K562 (cell line): ENCODE measurements at regions not wholly inside any gene's neighbourhood (a gene's known extent, or its start where the extent isn't known, plus 50 kb on each side); places are given as distances from the start of the nearest gene placed in this dataset.

ENCODE experiments used
- ETV1 ChIP-seq: fragments of 450-650 bp; conservative IDR thresholded peaks from 2 replicates; pipeline ENCODE4 v1.6.1; 2016; ENCODE audit warnings: missing genetic modification characterization, control low read depth, low read depth, missing compliant biosample characterization
- FOS ChIP-seq: IDR thresholded peaks from 3 replicates; pipeline ENCODE4 v1.6.1; 2011; ENCODE audit not compliant: insufficient read length; ENCODE audit errors: extremely low read depth
- FOSL1 ChIP-seq: fragments of 200-800 bp; sonication (Bioruptor generic); conservative IDR thresholded peaks from 2 replicates; pipeline ENCODE4 v1.6.1; 2016; ENCODE audit warnings: missing genetic modification characterization, missing compliant biosample characterization
- GABPA ChIP-seq: fragments of 200-800 bp; sonication (Bioruptor generic); conservative IDR thresholded peaks from 2 replicates; pipeline ENCODE4 v1.6.1; 2016; ENCODE audit warnings: low read depth, missing genetic modification characterization, missing compliant biosample characterization
- HMBOX1 ChIP-seq: sonication (generic); IDR thresholded peaks from 2 replicates; pipeline ENCODE4 v1.6.1; 2016
- MAFG ChIP-seq: fragments of 450-650 bp; conservative IDR thresholded peaks from 2 replicates; pipeline ENCODE4 v1.6.1; 2016; ENCODE audit warnings: missing genetic modification characterization, missing compliant biosample characterization
- MBD2 ChIP-seq: sonication (generic); IDR thresholded peaks from 2 replicates; pipeline ENCODE4 v1.6.1; 2016; ENCODE audit warnings: low read depth, borderline replicate concordance
- NUFIP1 ChIP-seq: fragments of 450-650 bp; IDR thresholded peaks from 2 replicates; pipeline ENCODE4 v1.6.1; 2018; ENCODE audit not compliant: partially characterized antibody
- PML ChIP-seq: IDR thresholded peaks from 2 replicates; pipeline ENCODE4 v1.6.1; 2012; ENCODE audit warnings: low read length, inconsistent platforms
- PTTG1 ChIP-seq: fragments of 450-650 bp; IDR thresholded peaks from 2 replicates; pipeline ENCODE4 v1.6.1; 2016; ENCODE audit warnings: low read depth, mild to moderate bottlenecking, missing genetic modification characterization, missing compliant biosample characterization
- RFX1 ChIP-seq: fragments of 450-650 bp; IDR thresholded peaks from 2 replicates; pipeline ENCODE4 v1.6.1; 2016; ENCODE audit warnings: mild to moderate bottlenecking, moderate library complexity
- TGIF2 ChIP-seq: sonication (generic); formaldehyde crosslinking; IDR thresholded peaks from 2 replicates; pipeline ENCODE4 v1.8.1; 2022; ENCODE audit warnings: mild to moderate bottlenecking, missing genetic modification reagents, moderate library complexity
- ZNF316 ChIP-seq: fragments of 450-650 bp; IDR thresholded peaks from 2 replicates; pipeline ENCODE4 v1.6.1; 2016
- ZNF583 ChIP-seq: fragments of 250-450 bp; sonication (Bioruptor Pico); IDR thresholded peaks from 2 replicates; pipeline ENCODE4 v1.4.0; 2020
- ZNF766 ChIP-seq: fragments of 200-800 bp; sonication (Bioruptor generic); conservative IDR thresholded peaks from 2 replicates; pipeline ENCODE4 v1.6.1; 2016; ENCODE audit warnings: missing genetic modification characterization, missing compliant biosample characterization

- TF ChIP-seq HMBOX1 (peak; percentile 78), GABPA (tag) (peak; percentile 47), MBD2 (no peak), FOS (no peak), MAFG (tag) (peak; percentile 45; the same call in 1 of the 2 replicates), PML (no peak), NUFIP1 (no peak), TGIF2 (CRISPR knock-in tag) (no peak), ZNF583 (CRISPR knock-in tag) (no peak), ZNF316 (peak; percentile 29; the same call in 1 of the 2 replicates), FOSL1 (tag) (peak; percentile 35; the same call in 1 of the 2 replicates), RFX1 (no peak), PTTG1 (tag) (no peak), ETV1 (tag) (peak; percentile 37; the same call in 1 of the 2 replicates), ZNF766 (CRISPR knock-in tag) (no peak)
- TF ChIP-seq, all 486 proteins: peak for 18
Measured at GRCh38 chr1:29563571-29563970, 327.2 kb downstream of the PTPRU start (continued).
